Stomach (tissue), 8 donors: ENCODE measurements at regions not wholly inside any gene's neighbourhood (a gene's known extent, or its start where the extent isn't known, plus 50 kb on each side); places are given as distances from the start of the nearest gene placed in this dataset.
A peak's percentile ranks its signal among the peaks of the same experiment; 100 is the strongest.

ENCODE experiments used
- DNase-seq, 2 donors: peaks; one replicate each; pipeline versions ENCODE4 v3.0.0 to v3.0.0-alpha.2; 2013 to 2019
- H3K27ac ChIP-seq, 5 donors: fragments of 200-600 bp in 4 of 5; sonication (generic) in 4 of 5; one replicate each; pipeline ENCODE4 v1.5.1; 2013 to 2019; ENCODE audit warnings: mild to moderate bottlenecking in 1 of 5, moderate library complexity in 1 of 5
- H3K27me3 ChIP-seq, 3 donors: fragments of 200-600 bp; sonication (generic); one replicate each; pipeline ENCODE4 v1.5.1; 2017 to 2019; ENCODE audit warnings: mixed run types in 1 of 3
- H3K36me3 ChIP-seq, 4 donors: fragments of 200-600 bp; sonication (generic); 1 replicate in 3 of 4; 2 replicates in 1 of 4; pipeline ENCODE4 v1.5.1; 2016 to 2019
- H3K4me1 ChIP-seq, 4 donors: fragments of 200-600 bp; sonication (generic); one replicate each; pipeline ENCODE4 v1.5.1; 2016 to 2019
- H3K4me3 ChIP-seq, 4 donors: fragments of 200-600 bp; sonication (generic) in 3 of 4; one replicate each; pipeline ENCODE4 v1.5.1; 2016 to 2019; ENCODE audit warnings: mild to moderate bottlenecking in 1 of 4
- H3K9me3 ChIP-seq, 4 donors: fragments of 200-600 bp; sonication (generic); one replicate each; pipeline ENCODE4 v1.5.1; 2016 to 2019
- CTCF ChIP-seq, 7 experiments: fragments of 450-650 bp in 4 of 7; fragments of 200-600 bp in 3 of 7; sonication (generic) in 3 of 7; IDR thresholded peaks; one replicate each; pipeline ENCODE4 v1.5.1; 2016 to 2019; ENCODE audit warnings: antibody characterized with exemption in 7 of 7, control low read depth in 2 of 7, mild to moderate bottlenecking in 1 of 7
- EP300 ChIP-seq: sonication (generic); formaldehyde crosslinking; IDR thresholded peaks from one replicate; pipeline ENCODE4 v1.6.1; 2017; ENCODE audit warnings: antibody characterized with exemption
- POLR2A ChIP-seq, 4 donors: fragments of 450-650 bp; IDR thresholded peaks; one replicate each; pipeline ENCODE4 v1.6.1; 2016; ENCODE audit warnings: antibody characterized with exemption in 4 of 4, control low read depth in 2 of 4, mild to moderate bottlenecking in 1 of 4, moderate library complexity in 1 of 4
- POLR2AphosphoS5 ChIP-seq, 3 donors: sonication (generic); formaldehyde crosslinking; IDR thresholded peaks; one replicate each; pipeline ENCODE4 v1.6.1; 2016; ENCODE audit warnings: antibody characterized with exemption in 3 of 3
- WGBS, 5 donors: extraction: QIAGEN DNeasy Blood & Tissue Kit in 3 of 5; methylation state at CpG; one replicate each; pipeline versions ENCODE4 v1.1.5 to v1.1.7; 2013 to 2018; 5-methylcytosine and 5-hydroxymethylcytosine counted together
- intact Hi-C: fragments of 100-400 bp; cut with DNase I; formaldehyde crosslinking; loops from one replicate; pipeline ENCODE4 v1.15.1; 2023; ENCODE audit warnings: low total_unique reads
- donor health status: healthy with polysubstance abuse.
- donor health status: Bipolar disorder and iron deficiency.
- donor health status: healthy.

GRCh38 chr22:22955866-22956535 lies 68.4 kb downstream of the IGLL5 start:
- WGBS, 5 donors, result 16 to 26% (median 23%) methylated on average over 8 of the region's 8 CpGs

GRCh38 chr22:22957090-22957489 lies 69.5 kb downstream of the IGLL5 start:
- no peak for DNase-seq
- Histone ChIP-seq H3K27me3 (peaks cover 0 to 34% (median 9%) of the 10 kb centered on the region in 3 donors), H3K36me3 (no peaks in the 10 kb centered on the region), H3K4me1 (peaks cover 5 to 21% (median 11%) of the 10 kb centered on the region in 4 donors), H3K9me3 (peaks cover 0 to 5% (median 1%) of the 10 kb centered on the region in 4 donors), H3K4me3 (no peak overlapping the region), H3K27ac (no peak overlapping the region)
- TF ChIP-seq EP300, result no peak
- no peak for TF ChIP-seq CTCF (IDR thresholded peaks at IDR 0.05)
- TF ChIP-seq POLR2A (IDR thresholded peaks at IDR 0.05), result no peak
- TF ChIP-seq POLR2AphosphoS5 (IDR thresholded peaks at IDR 0.05), result no peak
- intact Hi-C loops, result loop anchor here (5.0 to 10.0 kb wide), 2 partner anchors 170 to 438 kb away; no protein-coding TSS in a partner anchor
- 68 to 84% (median 80%) methylated on average over 5 of the region's 5 CpGs for whole genome bisulfite sequencing, 5 donors

More at GRCh38 chr22:22955866-22956535, 68.4 kb downstream of the IGLL5 start:
- Histone ChIP-seq H3K9me3 (no peaks in the 10 kb centered on the region), H3K36me3 (no peaks in the 10 kb centered on the region), H3K27me3 (peaks cover 0 to 45% (median 9%) of the 10 kb centered on the region in 3 donors), H3K4me3 (no peak overlapping the region), H3K4me1 (peaks cover 5 to 21% (median 11%) of the 10 kb centered on the region in 4 donors), H3K27ac (no peak overlapping the region)
- peak; percentile 78 to 90 for DNase-seq
- intact Hi-C loops, result loop anchor here (5.0 to 10.0 kb wide), 2 partner anchors 171 to 439 kb away; no protein-coding TSS in a partner anchor
- peak in 5 of 7 experiments; percentile 53 to 78 (median 70) for TF ChIP-seq CTCF (IDR thresholded peaks at IDR 0.05)
- no peak for TF ChIP-seq POLR2A (IDR thresholded peaks at IDR 0.05)
- no peak for TF ChIP-seq EP300

GRCh38 chr22:22958621-22959020 lies 71.0 kb downstream of the IGLL5 start:
- no peak for DNase-seq
- H3K36me3 ChIP-seq, result no peaks in the 10 kb centered on the region
- H3K4me1 ChIP-seq, result peaks cover 5 to 21% (median 11%) of the 10 kb centered on the region in 4 donors
- H3K4me3 ChIP-seq, result no peak overlapping the region
- 77 to 83% (median 79%) methylated on average over 7 of the region's 7 CpGs for WGBS, 5 donors
- H3K9me3 ChIP-seq, result peaks cover 0 to 7% (median 2%) of the 10 kb centered on the region in 4 donors
- intact Hi-C loops, result loop anchor here (5.0 to 10.0 kb wide), 2 partner anchors 169 to 436 kb away; no protein-coding TSS in a partner anchor
- TF ChIP-seq EP300, result no peak
- TF ChIP-seq POLR2AphosphoS5 (IDR thresholded peaks at IDR 0.05), result no peak
- no peak for TF ChIP-seq CTCF (IDR thresholded peaks at IDR 0.05)
- TF ChIP-seq POLR2A (IDR thresholded peaks at IDR 0.05), result no peak
- peaks cover 0 to 19% (median 9%) of the 10 kb centered on the region in 3 donors for H3K27me3 ChIP-seq
- H3K27ac ChIP-seq, result no peak overlapping the region

GRCh38 chr22:22959147-22959827 lies 71.7 kb downstream of the IGLL5 start:
- H3K4me3 ChIP-seq, result no peak overlapping the region
- 16 to 28% (median 24%) methylated on average over 9 of the region's 9 CpGs for WGBS, 5 donors
- peaks cover 0 to 13% (median 3%) of the 10 kb centered on the region in 3 donors for H3K27me3 ChIP-seq
- peaks cover 5 to 20% (median 11%) of the 10 kb centered on the region in 4 donors for H3K4me1 ChIP-seq
- TF ChIP-seq CTCF (IDR thresholded peaks at IDR 0.05) (peak in 6 of 7 experiments; percentile 14 to 99 (median 86)), EP300 (no peak)
- peaks cover 0 to 7% (median 2%) of the 10 kb centered on the region in 4 donors for H3K9me3 ChIP-seq
- H3K36me3 ChIP-seq, result no peaks in the 10 kb centered on the region
- intact Hi-C loops, result loop anchor here (5.0 to 10.0 kb wide), 2 partner anchors 168 to 436 kb away; no protein-coding TSS in a partner anchor
- H3K27ac ChIP-seq, result peak overlapping the region in 1 of 5 donors; percentile 38
- DNase-seq, result peak; percentile 87 to 94
